ENCODE measurements at regions not wholly inside any gene's neighbourhood (a gene's known extent, or its start where the extent isn't known, plus 50 kb on each side); places are given as distances from the start of the nearest gene placed in this dataset.

GRCh38 chr5:33041586-33041985 is 330.5 kb downstream of the NPR3 start:
- H3K27ac ChIP-seq (ENCODE audit: low read depth in 1 of 2, low read length in 2 of 2), result no peak overlapping the region
- intact Hi-C loops (cut with DNase I, micrococcal nuclease), result no loop called here
- ATAC-seq (ENCODE audit: poor library complexity) (no peak), DNase-seq (no peak)
- CTCF ChIA-PET, result no interaction called here
- Mint-ChIP-seq H3K4me1 (ENCODE audit: low read depth) (no peaks in the 10 kb centered on the region), H3K9me3 (peaks cover 8% of the 10 kb centered on the region), H3K4me3 (no peak overlapping the region), H3K36me3 (ENCODE audit: low read depth) (no peaks in the 10 kb centered on the region), H3K27ac (no peak overlapping the region), H3K27me3 (no peaks in the 10 kb centered on the region)
- H3K4me1 ChIP-seq (ENCODE audit: insufficient read depth, low read length), result no peaks in the 10 kb centered on the region
- H3K36me3 ChIP-seq (ENCODE audit: insufficient read depth, low read length), result no peaks in the 10 kb centered on the region
- POLR2A ChIA-PET, result no interaction called here
- no peaks in the 10 kb centered on the region for H3K27me3 ChIP-seq (ENCODE audit: control insufficient read depth in 1 of 2, insufficient read depth in 2 of 2, low read length in 2 of 2)
- H3K4me3 ChIP-seq (ENCODE audit: low read length), result no peak overlapping the region
- peaks cover 0 to 18% of the 10 kb centered on the region in 2 experiments for H3K9me3 ChIP-seq (ENCODE audit: control insufficient read depth in 1 of 2, insufficient read depth in 1 of 2, low read length in 2 of 2)
- no peak for TF ChIP-seq CTCF (IDR thresholded peaks at IDR 0.05)

DNA sequence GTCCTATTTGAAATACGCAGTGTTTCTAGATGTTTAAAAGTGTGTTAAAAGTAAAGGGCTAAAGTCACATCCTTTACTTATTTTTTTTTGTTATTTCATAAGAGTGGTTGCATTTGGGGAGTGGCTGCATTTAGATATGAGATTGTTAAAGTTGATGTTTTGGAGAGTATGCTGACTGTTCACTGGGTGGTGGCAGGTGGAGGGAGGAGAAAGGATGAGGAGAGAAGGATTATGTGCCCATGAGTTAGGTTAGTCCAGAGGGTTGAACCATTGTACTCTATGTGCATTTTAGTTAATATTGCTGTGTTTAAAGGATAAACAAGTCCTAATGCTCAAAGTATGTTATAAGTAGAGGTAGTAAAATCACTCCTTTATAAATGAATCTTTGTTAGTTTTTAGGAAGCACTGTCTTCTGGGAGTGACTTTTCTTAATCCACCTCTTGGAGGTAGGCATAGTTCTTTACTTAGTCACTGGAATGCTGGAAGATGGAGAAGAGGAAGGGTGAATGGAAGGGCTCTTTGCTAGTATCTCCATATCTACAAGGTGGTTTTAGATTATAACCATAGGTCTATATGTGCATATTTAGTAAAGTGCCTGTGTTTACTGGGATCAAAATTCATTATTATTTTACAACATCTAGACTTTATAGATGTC is 332.3 kb downstream of the NPR3 start:
- no peak overlapping the region for H3K27ac Mint-ChIP-seq
- intact Hi-C loops (cut with DNase I, micrococcal nuclease), result no loop called here
- H3K4me1 ChIP-seq (ENCODE audit: insufficient read depth, low read length), result no peaks in the 10 kb centered on the region
- no peaks in the 10 kb centered on the region for H3K27me3 Mint-ChIP-seq
- CTCF ChIA-PET, result no interaction called here
- H3K4me3 Mint-ChIP-seq, result no peak overlapping the region
- H3K36me3 ChIP-seq (ENCODE audit: insufficient read depth, low read length), result no peaks in the 10 kb centered on the region
- POLR2A ChIA-PET, result no interaction called here
- no peaks in the 10 kb centered on the region for H3K36me3 Mint-ChIP-seq (ENCODE audit: low read depth)
- H3K4me1 Mint-ChIP-seq (ENCODE audit: low read depth), result no peaks in the 10 kb centered on the region
- H3K4me3 ChIP-seq (ENCODE audit: low read length), result no peak overlapping the region
- ATAC-seq (ENCODE audit: poor library complexity), result no peak
- peaks cover 8% of the 10 kb centered on the region for H3K9me3 Mint-ChIP-seq
- no peaks in the 10 kb centered on the region for H3K27me3 ChIP-seq (ENCODE audit: control insufficient read depth in 1 of 2, insufficient read depth in 2 of 2, low read length in 2 of 2)
- no peak for TF ChIP-seq CTCF (IDR thresholded peaks at IDR 0.05)
- peaks cover 0 to 21% of the 10 kb centered on the region in 2 experiments for H3K9me3 ChIP-seq (ENCODE audit: control insufficient read depth in 1 of 2, insufficient read depth in 1 of 2, low read length in 2 of 2)
- H3K27ac ChIP-seq (ENCODE audit: low read depth in 1 of 2, low read length in 2 of 2), result no peak overlapping the region
- no peak for DNase-seq

DNA sequence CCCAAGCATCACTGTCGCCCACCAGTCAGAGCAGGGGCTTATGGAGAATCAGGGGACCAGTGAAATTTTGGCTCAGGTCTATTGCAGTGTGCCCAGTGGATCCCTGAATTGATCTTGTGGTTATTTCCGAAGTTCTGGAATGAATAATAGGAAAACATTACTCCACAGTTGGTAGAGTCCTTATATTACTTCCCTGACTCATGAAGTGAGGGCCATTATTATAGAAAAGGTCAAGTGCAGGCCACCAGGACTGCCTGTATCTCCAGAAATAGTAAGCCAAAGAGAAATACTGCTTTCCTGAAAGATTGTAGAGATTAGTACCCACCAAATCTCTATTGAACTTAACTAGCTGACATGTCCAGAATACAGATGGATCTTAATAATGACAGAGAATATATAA is 335.0 kb downstream of the NPR3 start:
- POLR2A ChIA-PET, result no interaction called here
- H3K27ac Mint-ChIP-seq, result no peak overlapping the region
- no peaks in the 10 kb centered on the region for H3K27me3 Mint-ChIP-seq
- H3K4me3 Mint-ChIP-seq, result no peak overlapping the region
- Histone ChIP-seq H3K4me3 (ENCODE audit: low read length) (no peak overlapping the region), H3K9me3 (ENCODE audit: control insufficient read depth in 1 of 2, insufficient read depth in 1 of 2, low read length in 2 of 2) (peaks cover 0 to 24% of the 10 kb centered on the region in 2 experiments), H3K4me1 (ENCODE audit: insufficient read depth, low read length) (no peaks in the 10 kb centered on the region), H3K27me3 (ENCODE audit: control insufficient read depth in 1 of 2, insufficient read depth in 2 of 2, low read length in 2 of 2) (no peaks in the 10 kb centered on the region), H3K36me3 (ENCODE audit: insufficient read depth, low read length) (no peaks in the 10 kb centered on the region), H3K27ac (ENCODE audit: low read depth in 1 of 2, low read length in 2 of 2) (no peak overlapping the region)
- H3K36me3 Mint-ChIP-seq (ENCODE audit: low read depth), result no peaks in the 10 kb centered on the region
- intact Hi-C loops (cut with DNase I, micrococcal nuclease), result no loop called here
- CTCF ChIA-PET, result no interaction called here
- H3K9me3 Mint-ChIP-seq, result peaks cover 8% of the 10 kb centered on the region
- ATAC-seq (ENCODE audit: poor library complexity) (no peak), DNase-seq (no peak)
- H3K4me1 Mint-ChIP-seq (ENCODE audit: low read depth), result no peaks in the 10 kb centered on the region
- no peak for TF ChIP-seq CTCF (IDR thresholded peaks at IDR 0.05)
